Spleen (tissue), 7 donors: ENCODE measurements at regions not wholly inside any gene's neighbourhood (a gene's known extent, or its start where the extent isn't known, plus 50 kb on each side); places are given as distances from the start of the nearest gene placed in this dataset.

ENCODE experiments used
- CTCF ChIP-seq, 11 experiments: fragments of 200-600 bp in 7 of 11; fragments of 450-650 bp in 4 of 11; sonication (generic) in 4 of 11; IDR thresholded peaks in 8 of 11; conservative IDR thresholded peaks in 3 of 11; 1 replicate in 7 of 11; 2 replicates in 4 of 11; pipeline versions ENCODE4 v1.4.0 to v1.8.0; 2016 to 2021; ENCODE audit warnings: antibody characterized with exemption in 11 of 11, inconsistent platforms in 4 of 11, mild to moderate bottlenecking in 1 of 11
- POLR2A ChIP-seq, 3 donors: fragments of 450-650 bp; IDR thresholded peaks; one replicate each; pipeline ENCODE4 v1.5.1; 2017; ENCODE audit warnings: antibody characterized with exemption in 3 of 3, mild to moderate bottlenecking in 1 of 3
- POLR2AphosphoS5 ChIP-seq, 3 donors: sonication (generic); formaldehyde crosslinking; IDR thresholded peaks; one replicate each; pipeline ENCODE4 v1.5.1; 2017; ENCODE audit warnings: antibody characterized with exemption in 3 of 3
- donor health status: DM: no; HTN: no; CAD: no; lungs with moderate emphysema.
- donor health status: DM: no; HTN: no; CAD: no.
- donor health status: DM: no; HTN: no; CAD: no.

- TF ChIP-seq CTCF (IDR thresholded peaks at IDR 0.05 in 8 of 11, conservative IDR thresholded peaks at IDR 0.05 in 3 of 11) (no peak), POLR2AphosphoS5 (IDR thresholded peaks at IDR 0.05) (no peak), POLR2A (IDR thresholded peaks at IDR 0.05) (no peak)
Measured at GRCh38 chr2:12577091-12577490, 139.6 kb upstream of the TRIB2 start.
